GM12874 (cell line): ENCODE measurements at regions not wholly inside any gene's neighbourhood (a gene's known extent, or its start where the extent isn't known, plus 50 kb on each side); places are given as distances from the start of the nearest gene placed in this dataset.

Experiments used
- CTCF ChIP-seq: IDR thresholded peaks from 2 replicates; pipeline ENCODE4 v1.5.1; 2011; ENCODE audit warnings: low read depth, mild to moderate bottlenecking, control low read depth, low read length, moderate library complexity; ENCODE audit not compliant: insufficient read depth

GRCh38 chr11:15568440-15568839, 453.7 kb downstream of the INSC start:
- no peak for TF ChIP-seq CTCF

GRCh38 chr11:15569305-15570025, 454.7 kb downstream of the INSC start:
- no peak for TF ChIP-seq CTCF

- TF ChIP-seq CTCF, result no peak
These were observed 460.7 kb downstream of the INSC start for GRCh38 chr11:15575409-15575808.

- no peak for TF ChIP-seq CTCF
These were observed 462.0 kb downstream of the INSC start for GRCh38 chr11:15576769-15577168.

- no peak for TF ChIP-seq CTCF
These were observed 462.8 kb downstream of the INSC start for GRCh38 chr11:15577519-15577918.

- no peak for TF ChIP-seq CTCF
These were observed 464.7 kb downstream of the INSC start for GRCh38 chr11:15579287-15580001.

GRCh38 chr11:15580056-15580774, 465.5 kb downstream of the INSC start:
- TF ChIP-seq CTCF, result no peak
